Suprapubic skin (tissue), 3 donors: ENCODE measurements at regions not wholly inside any gene's neighbourhood (a gene's known extent, or its start where the extent isn't known, plus 50 kb on each side); places are given as distances from the start of the nearest gene placed in this dataset.

Experiments
- CTCF ChIP-seq, 2 donors: fragments of 200-600 bp in 1 of 2; fragments of 450-650 bp in 1 of 2; sonication (generic) in 1 of 2; IDR thresholded peaks; one replicate each; pipeline ENCODE4 v1.5.1; 2016 to 2019; ENCODE audit warnings: antibody characterized with exemption in 2 of 2, mild to moderate bottlenecking in 1 of 2, moderate library complexity in 1 of 2
- POLR2A ChIP-seq, 2 donors: fragments of 450-650 bp; IDR thresholded peaks; one replicate each; pipeline ENCODE4 v1.6.1; 2017; ENCODE audit warnings: antibody characterized with exemption in 2 of 2, mild to moderate bottlenecking in 2 of 2, moderate library complexity in 2 of 2

- TF ChIP-seq CTCF (IDR thresholded peaks at IDR 0.05): no peak
- no peak for TF ChIP-seq POLR2A (IDR thresholded peaks at IDR 0.05)
These were observed 165.6 kb upstream of the IGF1 start for GRCh38 chr12:102645968-102646367.
